ENCODE measurements at regions not wholly inside any gene's neighbourhood (a gene's known extent, or its start where the extent isn't known, plus 50 kb on each side); places are given as distances from the start of the nearest gene placed in this dataset.
"Not testable (repeated sequence)": the region's sequence is repeated elsewhere in the genome, so short reads cannot be mapped to it uniquely, and the experiment has no call there.

DNA sequence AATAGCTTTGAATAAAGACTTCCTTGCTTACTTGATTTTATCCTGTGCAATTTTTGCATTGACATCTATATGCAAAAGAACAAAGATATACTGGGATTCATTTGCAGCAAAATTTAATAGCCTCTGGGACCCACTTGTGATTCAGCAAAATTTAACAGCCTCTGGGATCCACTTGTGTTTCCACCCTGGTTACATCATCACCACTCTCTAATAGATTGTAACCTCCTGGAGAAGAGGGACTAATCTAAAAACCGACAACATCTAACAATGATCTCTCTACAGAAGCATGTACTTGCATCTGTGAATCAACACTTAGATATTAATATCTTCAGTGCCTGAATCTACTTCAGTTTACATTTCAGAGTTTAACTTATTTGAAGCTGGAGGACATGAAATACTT lies 202.0 kb upstream of the CPHXL start:
- no peak for DNase-seq

- DNase-seq: no peak
These were observed 202.8 kb upstream of the CPHXL start for GRCh38 chr16:75929046-75929445.

DNA sequence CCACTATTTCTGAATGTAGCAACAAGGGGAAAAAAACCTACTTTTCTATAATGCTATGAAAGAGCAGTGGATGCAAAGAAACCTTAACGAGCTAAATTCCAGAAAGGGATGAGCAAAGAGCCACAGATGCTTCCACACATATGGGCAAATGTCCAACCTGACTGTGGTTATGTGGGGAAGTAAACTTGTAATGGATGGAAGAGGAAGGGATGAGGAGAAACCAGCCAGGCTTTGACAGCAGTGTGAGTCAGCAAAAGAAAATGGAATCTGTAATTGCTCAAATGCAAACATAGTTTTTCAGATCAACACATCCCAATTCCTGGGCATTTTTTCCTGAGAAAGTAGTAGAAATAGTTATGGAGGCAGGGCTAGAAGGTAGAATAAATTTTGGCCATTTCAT lies 204.8 kb upstream of the CPHXL start:
- no peak for DNase-seq

- DNase-seq: no peak
These were observed 205.7 kb upstream of the CPHXL start for GRCh38 chr16:75931970-75932369.

- DNase-seq: no peak
These were observed 212.5 kb upstream of the CPHXL start for GRCh38 chr16:75938818-75939217.

DNA sequence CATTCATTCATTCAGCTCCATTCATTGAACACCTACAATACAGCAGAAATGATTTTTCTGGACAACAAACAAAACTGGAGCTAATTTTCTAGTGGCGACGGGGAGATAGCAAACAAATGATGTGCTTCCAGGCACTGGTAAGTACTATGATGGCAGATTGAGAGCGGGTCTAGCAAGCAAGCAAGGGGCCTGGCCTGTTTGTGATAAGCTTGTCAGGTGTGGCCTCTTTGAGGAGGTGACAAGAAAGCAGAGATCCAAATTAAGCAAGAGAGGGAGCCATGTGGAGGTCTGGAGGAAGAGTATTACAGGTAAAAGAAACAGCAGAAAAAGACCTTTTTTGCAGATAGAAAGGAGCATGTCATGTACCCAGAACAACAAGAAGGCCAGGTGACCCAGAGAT lies 216.1 kb upstream of the CPHXL start:
- no peak for DNase-seq

DNA sequence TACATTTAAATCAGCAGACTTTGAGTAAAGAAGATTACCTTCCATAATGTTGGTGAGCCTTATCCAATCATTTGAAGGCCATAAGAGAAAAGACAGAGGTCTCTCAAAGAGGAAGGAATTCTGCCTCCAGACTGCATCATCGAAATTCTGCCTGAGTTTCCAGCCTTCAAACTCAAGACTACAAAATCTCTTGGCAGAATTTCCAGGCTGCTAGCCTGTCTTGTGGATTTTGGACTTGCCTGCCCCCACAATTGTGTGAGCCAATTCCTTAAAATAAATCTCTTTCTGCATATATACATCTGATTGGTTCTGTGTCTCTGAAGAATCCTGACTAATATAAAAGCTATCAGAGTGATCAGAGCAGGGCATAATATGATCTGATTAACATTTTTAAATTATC lies 216.6 kb upstream of the CPHXL start:
- DNase-seq: no peak

DNA sequence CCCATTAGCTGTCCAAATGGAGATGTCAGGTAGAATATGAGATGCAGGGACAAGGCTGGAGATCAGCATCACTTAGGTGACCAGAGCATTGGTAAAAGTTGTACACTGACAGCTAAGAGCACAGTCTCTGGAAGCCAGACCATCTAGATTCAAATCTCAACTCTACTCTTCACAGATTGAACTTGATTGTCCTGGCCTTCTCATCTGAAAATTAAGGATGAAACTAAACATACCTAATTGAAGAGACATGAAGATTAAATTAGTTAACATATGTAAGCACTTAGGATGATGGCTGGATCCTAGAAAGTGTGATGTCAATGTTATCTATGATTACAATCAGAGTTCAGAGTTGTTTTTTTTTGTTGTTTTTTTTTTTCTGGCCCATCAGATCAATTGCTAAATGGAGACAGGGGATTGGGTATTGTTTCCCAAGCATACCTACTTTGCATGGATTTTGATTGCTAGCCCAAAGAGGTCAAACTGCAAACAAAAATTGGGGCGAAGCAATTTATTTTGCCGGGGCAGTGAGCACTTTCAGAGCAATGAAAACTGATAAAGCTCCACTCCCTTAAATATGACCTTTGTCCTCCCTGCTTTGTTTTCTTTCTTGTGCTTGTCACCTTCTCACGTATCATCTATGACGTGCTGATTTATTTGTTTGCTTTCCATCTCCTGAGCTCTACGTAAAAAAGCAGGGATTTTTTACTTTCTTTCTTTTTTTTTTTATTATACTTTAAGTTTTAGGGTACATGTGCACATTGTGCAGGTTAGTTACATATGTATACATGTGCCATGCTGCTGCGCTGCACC lies 217.6 kb upstream of the CPHXL start:
- no peak for DNase-seq

DNA sequence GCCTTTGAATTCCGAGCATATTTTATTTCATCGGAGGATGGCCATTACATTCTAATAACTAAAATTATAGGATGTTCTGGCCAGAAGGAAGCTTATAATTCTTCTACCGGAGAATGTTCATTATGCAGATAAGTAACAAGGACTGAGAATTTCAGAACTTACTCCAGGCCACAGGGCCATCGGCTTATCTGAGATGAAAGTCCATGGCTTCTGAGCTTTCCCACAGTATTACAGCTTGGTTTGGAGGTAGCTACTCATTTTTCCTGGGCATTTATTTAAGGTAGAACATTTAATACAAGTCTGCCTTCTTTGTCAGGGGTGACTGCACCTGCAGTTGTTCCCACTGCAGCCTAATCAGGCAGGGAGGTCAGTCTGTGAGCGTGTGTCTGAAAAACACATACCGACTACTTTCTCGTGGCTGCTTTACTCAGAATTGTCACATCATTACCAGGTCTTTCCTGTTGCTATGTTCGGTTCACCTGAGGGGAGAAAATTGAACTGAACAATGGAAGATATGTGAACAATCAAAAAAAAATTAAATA lies 219.7 kb upstream of the CPHXL start:
- no peak for DNase-seq

- DNase-seq: no peak
These were observed 221.4 kb upstream of the CPHXL start for GRCh38 chr16:75947626-75948239.

DNA sequence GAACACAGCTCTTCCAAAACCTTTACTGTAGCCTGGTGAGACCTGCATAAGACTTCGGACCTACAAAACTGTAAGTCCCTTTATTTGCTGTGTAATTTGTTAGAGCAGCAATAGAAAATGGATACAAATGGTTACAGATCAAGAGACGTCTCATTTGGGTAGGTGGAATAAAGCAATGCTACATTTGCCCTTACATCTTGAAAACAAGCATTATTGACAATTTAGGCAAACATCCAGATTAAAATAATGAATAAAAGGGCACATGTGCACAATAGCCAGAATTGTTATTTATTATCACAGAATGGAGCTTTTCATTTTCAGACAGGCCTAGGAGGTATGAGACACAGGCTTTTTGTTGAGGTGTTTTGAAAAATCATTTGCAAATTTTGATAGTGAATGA lies 222.2 kb upstream of the CPHXL start:
- DNase-seq: no peak

- no peak for DNase-seq
These were observed 222.6 kb upstream of the CPHXL start for GRCh38 chr16:75948886-75949285.

DNA sequence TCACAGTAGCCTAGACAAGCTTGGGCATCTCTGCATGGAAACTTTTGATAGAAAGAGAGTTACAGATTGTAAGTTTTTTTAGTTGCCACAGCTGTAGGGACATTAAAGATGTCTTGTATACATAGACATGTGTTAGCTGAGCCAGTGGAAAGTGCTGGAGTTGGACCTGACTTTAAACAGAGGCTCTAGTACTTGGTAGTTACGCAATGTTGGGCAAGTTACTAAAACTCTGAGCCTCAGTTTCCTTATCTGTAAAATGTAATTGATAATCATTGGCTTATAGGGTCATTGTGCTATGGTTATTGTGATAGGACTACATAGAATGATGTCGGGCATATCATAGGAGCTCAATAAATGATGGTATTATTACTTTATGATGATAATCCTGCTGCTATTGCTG lies 225.8 kb upstream of the CPHXL start:
- DNase-seq: no peak

- no peak for DNase-seq
These were observed 231.6 kb upstream of the CPHXL start for GRCh38 chr16:75957870-75958269.

GRCh38 chr16:75965504-75966374 lies 239.4 kb upstream of the CPHXL start:
- no peak for DNase-seq

DNA sequence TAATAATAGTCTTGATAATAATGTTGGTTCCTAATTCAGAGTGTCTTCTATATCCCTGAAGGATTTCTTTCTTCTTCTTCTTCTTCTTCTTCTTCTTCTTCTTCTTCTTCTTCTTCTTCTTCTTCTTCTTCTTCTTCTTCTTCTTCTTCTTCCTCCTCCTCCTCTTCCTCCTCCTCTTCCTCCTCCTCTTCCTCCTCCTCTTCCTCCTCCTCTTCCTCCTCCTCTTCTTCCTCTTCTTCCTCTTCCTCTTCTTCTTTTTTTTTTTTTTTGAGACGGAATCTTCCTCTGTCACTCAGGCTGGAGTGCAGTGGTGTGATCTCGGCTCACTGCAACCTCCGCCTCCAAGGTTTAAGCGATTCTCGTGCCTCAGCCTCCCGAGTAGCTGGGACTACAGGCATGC lies 242.8 kb upstream of the CPHXL start:
- DNase-seq: not testable (repeated sequence)

DNA sequence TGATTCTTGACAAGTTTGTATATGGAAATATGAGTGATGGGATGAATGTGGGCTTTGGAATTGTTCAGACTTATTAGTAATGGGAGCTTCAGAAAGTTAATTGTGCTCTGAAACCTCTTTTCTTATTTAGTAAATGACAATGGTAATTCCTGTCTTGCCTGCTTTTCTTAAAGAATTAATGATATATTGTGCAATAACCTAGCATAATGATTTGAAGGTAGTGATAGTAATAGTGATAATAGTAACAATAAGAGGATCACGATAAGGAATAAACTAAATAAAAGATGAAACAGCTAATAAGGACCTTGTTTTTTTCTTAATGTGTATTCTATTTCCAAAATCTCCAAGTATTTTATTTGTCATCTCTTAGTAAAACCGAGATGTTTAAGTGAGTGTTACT lies 245.0 kb upstream of the CPHXL start:
- DNase-seq: no peak

GRCh38 chr16:75983296-75983695 lies 257.0 kb upstream of the CPHXL start:
- DNase-seq: no peak

- no peak for DNase-seq
These were observed 257.6 kb upstream of the CPHXL start for GRCh38 chr16:75983741-75984381.

DNA sequence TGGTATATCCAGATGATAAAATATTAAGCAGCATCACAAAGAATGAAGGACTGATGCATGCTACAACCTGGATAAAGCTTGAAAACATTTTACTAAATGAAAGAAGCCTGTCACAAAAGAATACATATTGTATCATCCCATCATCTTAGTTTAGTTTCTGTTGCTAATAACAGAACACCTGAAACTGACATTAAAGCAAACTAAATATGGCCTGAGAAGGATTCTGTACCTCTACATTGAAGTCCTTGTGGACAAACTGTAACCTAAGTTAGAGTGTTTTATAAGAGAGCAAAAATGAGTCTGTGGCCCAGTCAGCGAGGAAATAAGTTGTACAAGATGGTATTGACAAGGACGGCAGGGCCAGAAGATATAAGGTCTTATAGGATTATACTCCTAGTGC lies 261.0 kb upstream of the CPHXL start:
- no peak for DNase-seq

- no peak for DNase-seq
These were observed 270.2 kb upstream of the CPHXL start for GRCh38 chr16:75996491-75996890.

GRCh38 chr16:75997606-75998005 lies 271.3 kb upstream of the CPHXL start:
- no peak for DNase-seq

GRCh38 chr16:76007645-76008044 lies 269.6 kb upstream of the CNTNAP4 start:
- DNase-seq: no peak

Data from activated gamma-delta T cell treated with Interleukin-2 at 50 U/mL for 16 hours (primary cell).